ENCODE measurements at regions not wholly inside any gene's neighbourhood (a gene's known extent, or its start where the extent isn't known, plus 50 kb on each side); places are given as distances from the start of the nearest gene placed in this dataset.

DNA sequence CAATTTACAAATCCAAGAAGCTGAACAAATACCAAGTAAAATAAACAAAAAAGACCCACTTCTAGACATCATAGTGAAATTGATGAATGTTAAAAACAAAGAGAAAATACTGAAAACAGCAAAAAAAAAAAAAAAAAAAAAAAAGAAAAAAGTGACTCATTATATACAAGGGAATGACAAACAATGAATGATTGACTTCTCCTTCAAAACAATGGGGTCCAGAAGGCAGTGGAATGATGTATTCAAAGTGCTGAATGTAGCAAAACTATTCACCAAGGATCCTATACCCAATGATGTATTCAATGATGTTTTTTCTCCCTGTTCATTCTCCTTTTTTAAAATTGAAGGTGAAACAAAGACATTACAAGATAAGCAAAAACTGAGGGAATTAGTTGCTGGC lies 650.0 kb downstream of the UTRN start:
- Histone ChIP-seq H3K27ac (ENCODE audit: low read length) (no peak overlapping the region), H3K27me3 (replicated peaks; ENCODE audit: insufficient read depth, low read length) (no peaks in the 10 kb centered on the region), H3K4me2 (ENCODE audit: low read depth, low read length) (no peak overlapping the region), H4K20me1 (ENCODE audit: insufficient read depth, low read length) (no peaks in the 10 kb centered on the region), H2AFZ (ENCODE audit: low read length) (no peak overlapping the region), H3K9me3 (replicated peaks; ENCODE audit: insufficient read depth, low read length) (no peaks in the 10 kb centered on the region), H3K36me3 (replicated peaks; ENCODE audit: insufficient read depth, low read length) (no peaks in the 10 kb centered on the region), H3K4me1 (ENCODE audit: low read length) (peaks cover 8% of the 10 kb centered on the region; the same call in 1 of the 2 replicates), H3K79me2 (ENCODE audit: low read length) (no peaks in the 10 kb centered on the region), H3K9me2 (replicated peaks; ENCODE audit: insufficient read depth, low read length) (no peaks in the 10 kb centered on the region), H3K4me3 (ENCODE audit: low read length) (no peak overlapping the region), H3K9ac (ENCODE audit: low read length) (no peak overlapping the region), H3F3A (ENCODE audit: insufficient read depth, low read length) (no peaks in the 10 kb centered on the region)
- TF ChIP-seq, protein P1, sequence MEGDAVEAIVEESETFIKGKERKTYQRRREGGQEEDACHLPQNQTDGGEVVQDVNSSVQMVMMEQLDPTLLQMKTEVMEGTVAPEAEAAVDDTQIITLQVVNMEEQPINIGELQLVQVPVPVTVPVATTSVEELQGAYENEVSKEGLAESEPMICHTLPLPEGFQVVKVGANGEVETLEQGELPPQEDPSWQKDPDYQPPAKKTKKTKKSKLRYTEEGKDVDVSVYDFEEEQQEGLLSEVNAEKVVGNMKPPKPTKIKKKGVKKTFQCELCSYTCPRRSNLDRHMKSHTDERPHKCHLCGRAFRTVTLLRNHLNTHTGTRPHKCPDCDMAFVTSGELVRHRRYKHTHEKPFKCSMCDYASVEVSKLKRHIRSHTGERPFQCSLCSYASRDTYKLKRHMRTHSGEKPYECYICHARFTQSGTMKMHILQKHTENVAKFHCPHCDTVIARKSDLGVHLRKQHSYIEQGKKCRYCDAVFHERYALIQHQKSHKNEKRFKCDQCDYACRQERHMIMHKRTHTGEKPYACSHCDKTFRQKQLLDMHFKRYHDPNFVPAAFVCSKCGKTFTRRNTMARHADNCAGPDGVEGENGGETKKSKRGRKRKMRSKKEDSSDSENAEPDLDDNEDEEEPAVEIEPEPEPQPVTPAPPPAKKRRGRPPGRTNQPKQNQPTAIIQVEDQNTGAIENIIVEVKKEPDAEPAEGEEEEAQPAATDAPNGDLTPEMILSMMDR (IDR thresholded peaks at IDR 0.05; ENCODE audit: low read length) = no peak
- TF ChIP-seq EZH2 (optimal IDR thresholded peaks at IDR 0.05; ENCODE audit: low read depth, low read length) (no peak), EZH2phosphoT487 (IDR thresholded peaks at IDR 0.05; ENCODE audit: low read length) (no peak)
- no peak for DNase-seq

DNA sequence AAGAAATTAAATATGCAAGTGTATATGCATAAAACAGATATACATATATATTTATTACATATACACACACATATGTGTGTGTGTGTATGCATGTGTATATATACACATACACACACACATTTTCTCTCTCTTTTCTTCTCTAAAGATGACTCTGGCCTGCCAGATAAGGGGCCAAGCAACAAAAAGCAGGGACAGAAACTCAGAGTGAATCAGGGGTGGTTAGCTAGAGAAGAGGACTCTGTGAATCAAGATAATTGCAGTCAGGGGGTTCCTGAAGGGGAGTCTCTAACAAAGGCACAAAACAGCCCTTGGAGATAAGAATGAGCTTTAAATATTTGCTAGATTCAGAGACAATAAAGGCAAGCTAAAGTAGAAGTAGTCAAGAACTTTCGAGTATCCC lies 650.5 kb downstream of the UTRN start:
- H2AFZ ChIP-seq (ENCODE audit: low read length) = no peak overlapping the region
- TF ChIP-seq, protein P1 (IDR thresholded peaks at IDR 0.05; ENCODE audit: low read length) = no peak
- TF ChIP-seq EZH2 (optimal IDR thresholded peaks at IDR 0.05; ENCODE audit: low read depth, low read length) = no peak
- TF ChIP-seq EZH2phosphoT487 (IDR thresholded peaks at IDR 0.05; ENCODE audit: low read length) = no peak
- H3K9me2 ChIP-seq (replicated peaks; ENCODE audit: insufficient read depth, low read length) = no peaks in the 10 kb centered on the region
- H3F3A ChIP-seq (ENCODE audit: insufficient read depth, low read length) = no peaks in the 10 kb centered on the region
- no peaks in the 10 kb centered on the region for H3K27me3 ChIP-seq (replicated peaks; ENCODE audit: insufficient read depth, low read length)
- DNase-seq = no peak
- no peak overlapping the region for H3K4me2 ChIP-seq (ENCODE audit: low read depth, low read length)
- no peaks in the 10 kb centered on the region for H3K36me3 ChIP-seq (replicated peaks; ENCODE audit: insufficient read depth, low read length)
- no peaks in the 10 kb centered on the region for H3K9me3 ChIP-seq (replicated peaks; ENCODE audit: insufficient read depth, low read length)
- H3K79me2 ChIP-seq (ENCODE audit: low read length) = no peaks in the 10 kb centered on the region
- no peak overlapping the region for H3K4me3 ChIP-seq (ENCODE audit: low read length)
- no peak overlapping the region for H3K9ac ChIP-seq (ENCODE audit: low read length)
- no peaks in the 10 kb centered on the region for H4K20me1 ChIP-seq (ENCODE audit: insufficient read depth, low read length)
- no peak overlapping the region for H3K27ac ChIP-seq (ENCODE audit: low read length)
- H3K4me1 ChIP-seq (ENCODE audit: low read length) = peaks cover 8% of the 10 kb centered on the region; the same call in 1 of the 2 replicates

DNA sequence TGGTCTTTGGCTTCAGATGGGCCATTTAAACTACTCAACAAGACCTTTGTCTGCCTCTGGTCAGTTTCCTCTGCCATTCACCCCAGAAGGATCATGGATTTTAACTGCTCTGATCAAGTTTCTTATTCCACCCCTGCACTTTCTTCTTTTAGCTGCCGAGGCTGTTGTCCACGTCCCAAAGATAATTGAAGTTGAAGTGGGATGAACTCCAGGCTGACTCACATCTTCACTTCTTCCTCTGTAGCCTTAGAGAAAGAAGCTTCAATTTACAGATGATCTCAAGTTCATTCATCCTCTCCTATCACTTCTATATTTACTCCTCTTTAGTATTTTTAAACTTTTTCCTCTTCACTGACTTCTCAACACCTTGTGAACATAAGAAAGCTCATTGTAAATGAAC lies 651.6 kb downstream of the UTRN start:
- H3F3A ChIP-seq (ENCODE audit: insufficient read depth, low read length) = no peaks in the 10 kb centered on the region
- no peak for DNase-seq
- H3K27ac ChIP-seq (ENCODE audit: low read length) = no peak overlapping the region
- H3K9ac ChIP-seq (ENCODE audit: low read length) = no peak overlapping the region
- H2AFZ ChIP-seq (ENCODE audit: low read length) = no peak overlapping the region
- H3K4me3 ChIP-seq (ENCODE audit: low read length) = no peak overlapping the region
- TF ChIP-seq EZH2 (optimal IDR thresholded peaks at IDR 0.05; ENCODE audit: low read depth, low read length) (no peak), EZH2phosphoT487 (IDR thresholded peaks at IDR 0.05; ENCODE audit: low read length) (no peak)
- TF ChIP-seq, protein P1 (IDR thresholded peaks at IDR 0.05; ENCODE audit: low read length) = no peak
- no peaks in the 10 kb centered on the region for H4K20me1 ChIP-seq (ENCODE audit: insufficient read depth, low read length)
- H3K4me1 ChIP-seq (ENCODE audit: low read length) = peaks cover 8% of the 10 kb centered on the region; the same call in 1 of the 2 replicates
- no peaks in the 10 kb centered on the region for H3K9me2 ChIP-seq (replicated peaks; ENCODE audit: insufficient read depth, low read length)
- H3K79me2 ChIP-seq (ENCODE audit: low read length) = no peaks in the 10 kb centered on the region
- H3K9me3 ChIP-seq (replicated peaks; ENCODE audit: insufficient read depth, low read length) = no peaks in the 10 kb centered on the region
- no peaks in the 10 kb centered on the region for H3K36me3 ChIP-seq (replicated peaks; ENCODE audit: insufficient read depth, low read length)
- H3K4me2 ChIP-seq (ENCODE audit: low read depth, low read length) = no peak overlapping the region
- no peaks in the 10 kb centered on the region for H3K27me3 ChIP-seq (replicated peaks; ENCODE audit: insufficient read depth, low read length)
